ENCODE measurements at regions not wholly inside any gene's neighbourhood (a gene's known extent, or its start where the extent isn't known, plus 50 kb on each side); places are given as distances from the start of the nearest gene placed in this dataset.

DNA sequence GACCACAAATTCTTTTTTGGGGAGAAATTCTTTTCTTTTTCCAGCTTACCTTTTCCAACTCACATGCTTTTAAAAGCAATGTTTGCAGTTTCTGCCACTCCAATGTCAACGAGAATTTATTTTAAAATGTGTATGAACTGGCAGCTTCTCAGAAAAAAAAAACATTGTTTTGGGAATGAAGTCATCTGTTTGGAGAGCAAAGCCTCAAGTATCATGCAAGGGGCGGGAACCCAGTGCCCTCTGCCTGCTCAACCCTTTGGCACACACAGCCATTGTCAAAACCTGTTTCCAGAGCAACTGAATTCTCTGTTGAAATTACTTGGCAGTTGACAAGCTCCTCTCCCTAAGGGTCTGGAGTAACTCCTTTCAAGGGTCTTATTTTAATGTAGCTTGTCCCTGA is 128.5 kb downstream of the QPCT start:
- no peak for DNase-seq

DNA sequence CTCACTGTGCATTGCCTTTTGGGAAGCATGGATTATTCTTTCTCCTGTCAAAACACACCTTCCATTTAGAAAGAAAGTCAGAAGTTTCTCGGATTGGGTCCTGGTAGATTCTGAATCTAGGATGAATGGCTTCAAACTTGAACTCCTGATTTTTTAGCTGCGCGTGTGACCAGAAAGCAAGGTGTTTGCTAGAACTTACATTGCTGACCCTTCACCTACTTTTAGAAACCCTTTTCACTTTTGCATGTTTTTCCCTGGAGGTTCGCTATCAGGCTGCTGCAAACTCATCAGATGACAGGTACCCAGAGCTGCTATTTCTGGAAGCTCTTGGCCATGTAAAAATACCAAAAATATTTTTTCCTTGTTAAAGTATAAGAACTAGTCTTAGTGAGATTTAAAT is 132.0 kb downstream of the QPCT start:
- DNase-seq, result no peak

DNA sequence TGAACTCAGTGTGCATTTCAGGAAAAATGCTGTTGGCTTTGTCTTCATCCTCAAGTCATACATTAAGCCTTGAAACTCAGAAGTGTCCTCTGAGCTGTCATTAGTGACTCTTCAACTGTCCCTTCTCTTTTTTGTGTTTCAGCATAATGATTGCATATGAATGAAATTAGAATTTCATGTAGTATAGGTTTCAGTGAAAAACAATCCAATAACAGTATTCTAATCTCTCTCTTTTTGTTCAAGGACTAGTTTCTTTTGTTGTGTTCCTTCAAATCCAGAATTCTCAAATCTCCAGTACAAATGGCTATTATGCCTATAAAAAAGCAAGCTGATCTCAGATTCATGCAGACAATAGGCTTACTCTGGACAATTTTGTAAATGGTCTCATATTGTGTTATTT is 133.5 kb downstream of the QPCT start:
- no peak for DNase-seq

DNA sequence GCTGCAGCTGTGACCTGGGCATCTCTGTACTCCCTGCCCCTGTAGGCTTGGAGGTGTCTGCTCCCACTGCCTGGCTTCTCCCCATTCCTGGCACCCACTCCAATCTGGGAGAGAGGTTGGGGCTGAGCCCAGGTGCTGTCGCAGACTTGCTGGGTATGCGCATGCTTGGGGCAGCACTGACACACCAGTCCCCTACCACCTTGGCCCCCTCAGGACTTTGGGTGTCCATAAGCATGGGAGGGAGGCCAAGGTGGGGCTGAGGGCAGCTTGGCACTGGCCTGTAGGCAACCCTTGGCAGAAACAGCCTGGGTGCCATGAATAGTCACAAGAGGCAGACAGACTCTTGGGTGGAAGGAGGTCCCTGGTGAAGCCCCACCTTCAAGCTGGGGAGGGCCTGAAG is 136.8 kb downstream of the QPCT start:
- DNase-seq, result no peak

DNA sequence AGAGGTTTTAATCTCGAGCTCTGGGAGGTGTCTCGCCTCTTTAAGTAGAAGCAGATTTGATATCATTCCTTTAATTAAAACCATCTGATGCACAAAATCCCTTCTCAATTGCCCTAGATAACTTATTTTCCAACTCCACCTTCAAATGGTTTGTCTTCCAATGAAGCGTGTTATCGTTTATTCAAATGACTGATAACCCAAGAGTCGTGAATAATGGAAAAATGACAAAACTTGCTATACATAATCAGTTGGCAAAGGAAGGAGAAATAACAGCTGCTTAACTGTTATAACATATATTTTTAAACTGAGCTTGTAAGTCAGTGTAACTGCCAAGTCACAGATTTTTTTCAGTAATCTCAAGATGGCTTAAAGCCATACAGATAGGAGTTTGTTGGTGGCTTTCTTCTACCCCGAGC is 144.6 kb downstream of the QPCT start:
- DNase-seq, result no peak

DNA sequence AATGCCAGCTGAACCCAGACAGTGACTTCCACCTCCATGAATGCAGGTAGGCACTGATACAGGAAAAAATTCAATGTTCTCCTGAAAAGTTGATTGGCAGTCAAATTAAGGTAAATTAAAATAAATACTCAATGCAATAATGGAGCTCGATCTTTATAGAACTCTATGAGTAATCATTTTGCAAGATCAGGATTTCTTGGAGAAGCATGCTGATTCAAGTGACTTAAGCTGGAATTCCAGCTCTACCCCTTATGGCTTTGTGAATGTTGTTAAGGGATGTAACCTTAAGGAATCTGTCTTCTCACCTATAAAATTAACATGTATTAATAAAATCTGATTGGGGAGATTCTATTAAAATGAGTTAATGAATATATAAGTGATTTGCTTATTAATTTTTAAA is 145.1 kb downstream of the QPCT start:
- no peak for DNase-seq

DNA sequence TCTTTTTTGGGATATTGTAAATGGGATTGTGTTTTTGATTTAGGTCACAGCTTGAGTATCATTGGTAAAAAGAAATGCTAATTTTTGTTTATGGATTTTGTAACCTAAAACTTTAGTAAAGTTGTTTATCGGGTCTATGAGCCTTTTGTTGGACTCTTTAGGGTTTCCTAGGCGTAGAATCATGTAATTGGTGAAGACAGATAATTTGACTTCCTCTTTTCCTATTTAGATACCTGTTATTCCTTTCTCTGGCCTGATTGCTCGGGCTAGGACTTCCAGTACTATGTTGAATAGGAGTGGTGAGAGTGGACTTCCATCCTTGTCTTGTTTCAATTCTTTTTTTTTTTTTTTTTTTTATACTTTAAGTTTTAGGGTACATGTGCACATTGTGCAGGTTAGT is 149.0 kb downstream of the QPCT start:
- DNase-seq, result no peak

DNA sequence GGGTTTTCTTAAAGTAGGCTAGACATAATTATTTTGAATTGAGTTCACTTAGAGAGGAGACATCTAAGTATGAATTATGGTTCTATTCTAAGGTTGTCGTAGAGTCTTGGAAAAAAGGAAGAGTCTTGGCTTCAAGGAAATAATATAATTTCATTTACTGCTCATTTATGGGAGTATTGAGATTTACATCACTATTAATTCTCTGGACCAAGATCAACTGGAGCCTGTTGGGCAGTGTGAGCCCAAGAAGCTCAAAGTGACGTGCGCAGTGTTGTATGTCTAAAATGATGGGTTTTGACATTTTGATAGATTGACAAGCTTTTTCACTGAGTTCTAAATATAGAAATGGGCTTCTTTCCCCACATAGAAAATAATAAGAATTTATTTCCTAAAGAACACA is 154.7 kb downstream of the QPCT start:
- DNase-seq, result no peak

DNA sequence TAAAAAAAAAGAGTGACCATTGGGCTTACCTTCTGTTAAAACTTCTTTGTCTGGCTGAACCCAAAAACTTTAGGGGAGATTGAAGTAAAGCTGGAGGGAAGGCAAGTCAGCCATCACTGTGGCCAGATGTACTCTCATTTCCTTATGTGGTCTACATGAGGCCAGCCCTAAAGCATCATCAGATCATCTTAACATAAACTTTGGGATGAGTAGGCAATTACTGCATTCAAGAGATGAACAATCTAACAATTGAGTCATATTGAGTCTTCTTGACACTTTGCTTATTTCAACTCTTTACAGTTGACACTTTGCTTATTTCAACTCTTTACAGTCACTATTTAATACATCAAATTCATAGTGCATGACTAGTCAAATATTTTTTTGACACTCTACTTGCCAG is 155.6 kb downstream of the QPCT start:
- DNase-seq, result no peak

DNA sequence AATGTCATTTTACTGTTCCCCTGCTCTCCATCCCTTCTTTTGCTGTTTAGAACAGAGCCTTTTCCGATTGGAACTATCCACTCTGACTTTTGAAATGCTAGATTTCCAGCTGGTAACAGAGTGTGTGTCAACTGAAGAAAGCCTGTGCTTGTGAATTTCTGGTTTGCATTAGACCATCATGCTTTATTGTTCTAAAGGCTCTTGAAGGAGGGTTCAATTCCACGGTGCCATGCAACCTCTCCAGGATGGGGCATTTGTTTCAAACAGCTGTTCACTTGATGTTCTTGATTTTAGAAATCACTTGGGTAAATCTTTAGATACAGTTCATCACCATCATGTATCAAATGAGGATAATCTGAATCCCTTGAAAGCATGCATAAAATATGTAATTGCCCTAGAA is 156.7 kb downstream of the QPCT start:
- no peak for DNase-seq

DNA sequence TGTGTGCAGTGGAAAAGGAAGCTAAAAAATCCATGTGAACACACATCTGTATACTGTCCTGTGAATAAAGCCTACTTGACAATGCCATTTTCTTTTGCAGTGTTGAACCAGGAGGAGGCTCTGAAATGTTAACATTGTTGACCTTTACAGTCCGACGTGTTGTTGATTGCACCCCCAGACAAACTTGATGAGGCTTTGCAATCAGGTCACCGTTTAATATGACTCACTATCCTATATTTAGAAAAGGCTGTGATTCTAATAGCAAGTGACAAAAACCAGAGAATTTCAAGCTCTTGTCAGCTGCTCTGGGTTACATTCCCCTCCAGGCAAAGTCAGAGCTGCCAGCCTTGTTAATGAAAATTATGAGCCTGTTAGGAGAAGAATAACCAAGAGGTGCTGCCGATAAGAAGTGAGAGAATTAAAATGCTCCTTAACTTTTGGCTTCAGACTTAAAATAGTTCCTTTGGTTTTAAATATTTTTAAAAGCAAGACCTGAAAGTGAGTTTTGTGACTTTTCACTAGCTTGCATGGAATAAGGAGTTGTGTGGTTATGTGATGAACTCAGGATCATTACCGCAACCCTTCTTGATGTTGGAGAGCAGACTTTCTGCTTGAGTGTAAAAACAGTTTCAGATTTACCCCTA is 162.1 kb downstream of the QPCT start:
- no peak for DNase-seq

DNA sequence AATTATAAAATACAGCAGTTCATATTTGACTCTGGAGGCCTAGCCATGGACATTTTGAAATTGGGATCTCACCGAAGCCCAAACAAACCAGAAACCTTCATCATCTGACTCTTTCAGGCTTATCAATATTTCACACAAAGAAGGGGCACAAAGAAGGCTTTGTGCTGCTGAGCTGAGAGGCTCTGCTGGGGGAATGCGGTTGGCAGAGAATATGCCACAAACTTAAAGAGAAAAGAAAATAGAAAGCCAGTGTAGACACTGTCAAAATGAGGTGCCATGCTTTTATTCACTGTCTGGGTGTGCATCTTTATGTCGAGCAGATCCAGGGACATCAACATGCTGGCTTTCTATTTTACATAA is 162.6 kb downstream of the QPCT start:
- no peak for DNase-seq

DNA sequence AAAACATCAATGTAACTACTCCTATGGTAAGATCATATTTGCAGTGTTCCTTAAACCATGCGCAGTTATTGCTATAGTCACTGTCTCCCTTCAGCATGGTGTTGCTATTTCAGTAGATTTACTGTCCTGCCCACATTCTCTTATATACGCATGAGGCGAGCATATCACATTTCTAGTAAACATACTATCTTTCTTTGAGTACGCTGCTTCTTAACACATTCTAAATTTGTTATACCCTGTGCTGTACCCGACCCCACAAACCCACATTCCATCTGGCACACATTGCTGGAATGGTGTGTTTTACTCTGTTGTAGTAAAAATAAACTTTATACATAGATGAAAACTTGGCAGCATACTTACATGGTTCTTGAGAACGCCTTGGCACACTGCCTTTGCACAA is 163.3 kb downstream of the QPCT start:
- DNase-seq, result no peak

DNA sequence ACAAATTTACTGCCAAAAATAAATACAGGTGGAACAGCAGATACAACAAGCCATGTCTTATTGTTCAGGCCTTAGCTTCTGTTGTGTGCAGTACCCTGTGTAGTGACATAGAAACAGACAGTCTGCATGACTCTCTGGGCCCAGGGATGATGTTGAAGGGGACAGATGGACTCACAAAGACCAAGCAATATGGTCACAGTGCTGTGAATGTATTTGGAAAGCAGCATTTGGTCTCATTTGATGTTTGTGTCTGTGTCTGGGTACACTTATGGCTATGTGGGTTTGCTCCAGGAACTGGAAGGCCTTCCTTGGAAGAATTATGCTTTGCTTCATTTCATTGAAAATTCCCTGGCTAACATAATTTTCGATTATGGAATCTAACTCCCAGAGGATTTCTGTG is 158.5 kb downstream of the CDC42EP3 start:
- DNase-seq, result no peak

DNA sequence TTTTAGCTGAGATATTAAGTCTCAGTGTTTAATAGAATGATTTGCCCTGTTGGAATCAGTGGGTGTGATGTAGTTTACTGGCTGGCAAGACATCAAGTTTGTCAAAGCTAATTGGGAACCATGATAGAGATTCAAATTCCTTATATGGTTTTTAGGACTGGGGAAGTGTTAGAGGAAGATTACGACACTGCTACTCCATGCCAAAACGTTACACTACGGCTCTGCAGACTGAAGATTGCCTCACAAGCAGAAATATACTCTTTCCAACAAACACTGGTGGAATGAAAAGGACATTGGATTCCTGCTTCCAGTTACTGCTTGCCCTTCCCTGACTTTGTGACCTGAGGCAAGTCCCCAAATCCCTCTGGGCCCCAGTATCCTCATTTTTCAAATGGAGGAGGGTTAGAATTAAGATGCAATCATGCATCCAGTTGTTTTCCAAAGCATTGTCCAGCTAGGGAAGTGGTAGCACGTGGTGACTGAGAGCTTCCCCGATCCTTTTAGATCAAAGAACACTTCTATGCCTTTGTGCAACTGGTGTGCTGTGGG is 147.6 kb downstream of the CDC42EP3 start:
- DNase-seq, result no peak

DNA sequence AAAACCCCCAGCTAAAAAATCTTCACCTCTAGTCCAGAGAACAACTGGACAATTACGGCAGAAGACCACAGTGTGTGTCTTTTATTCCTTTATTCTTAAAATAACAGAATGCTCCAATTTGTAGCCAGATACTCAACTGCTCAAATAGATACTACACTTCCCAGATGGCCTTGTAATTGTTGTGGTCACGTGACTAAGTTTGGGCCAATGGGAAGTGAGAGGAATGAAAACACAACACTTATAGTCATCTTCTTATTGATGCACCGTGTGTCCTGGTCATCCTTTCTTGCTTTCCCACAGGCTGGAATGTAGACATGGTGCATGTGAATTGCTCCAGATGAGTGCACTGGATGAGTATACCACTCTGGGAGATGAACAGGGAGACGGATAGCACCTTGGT is 145.1 kb downstream of the CDC42EP3 start:
- DNase-seq, result no peak

DNA sequence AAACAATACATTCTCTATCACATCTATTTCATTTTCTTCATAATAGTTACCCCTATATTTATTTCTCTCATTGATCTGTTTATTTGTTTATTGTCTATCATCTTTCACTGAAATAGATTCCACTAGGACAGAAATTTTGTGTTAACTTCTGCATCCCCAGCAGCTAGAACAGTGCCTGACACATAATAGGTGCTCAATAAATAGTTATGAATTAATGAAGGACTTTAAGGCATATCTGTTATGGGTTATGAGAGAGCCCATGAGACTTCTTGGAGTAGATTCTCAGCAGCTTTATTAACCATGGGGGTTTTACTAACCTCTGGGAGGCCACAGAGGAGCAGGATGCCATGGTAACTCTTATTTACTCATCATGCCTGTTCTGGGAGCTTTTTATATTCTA is 144.6 kb downstream of the CDC42EP3 start:
- DNase-seq, result no peak

DNA sequence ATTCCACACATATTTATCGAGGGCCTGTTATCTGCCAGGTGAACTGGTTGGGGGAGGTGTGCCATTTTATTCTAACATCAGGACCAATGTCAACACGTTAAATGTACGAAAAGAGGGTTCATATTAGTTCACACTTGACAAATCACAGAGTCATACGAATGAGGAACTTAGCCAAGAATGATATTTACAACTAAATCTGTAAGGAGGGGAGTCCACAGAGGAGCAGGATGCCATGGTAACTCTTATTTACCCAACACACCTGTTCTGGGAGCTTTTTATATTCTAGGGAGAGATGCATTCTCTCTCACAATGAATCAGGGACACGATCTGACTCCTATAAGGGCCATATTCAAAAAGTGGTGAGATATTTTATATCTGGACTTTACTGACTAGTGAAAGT is 144.1 kb downstream of the CDC42EP3 start:
- DNase-seq, result no peak

DNA sequence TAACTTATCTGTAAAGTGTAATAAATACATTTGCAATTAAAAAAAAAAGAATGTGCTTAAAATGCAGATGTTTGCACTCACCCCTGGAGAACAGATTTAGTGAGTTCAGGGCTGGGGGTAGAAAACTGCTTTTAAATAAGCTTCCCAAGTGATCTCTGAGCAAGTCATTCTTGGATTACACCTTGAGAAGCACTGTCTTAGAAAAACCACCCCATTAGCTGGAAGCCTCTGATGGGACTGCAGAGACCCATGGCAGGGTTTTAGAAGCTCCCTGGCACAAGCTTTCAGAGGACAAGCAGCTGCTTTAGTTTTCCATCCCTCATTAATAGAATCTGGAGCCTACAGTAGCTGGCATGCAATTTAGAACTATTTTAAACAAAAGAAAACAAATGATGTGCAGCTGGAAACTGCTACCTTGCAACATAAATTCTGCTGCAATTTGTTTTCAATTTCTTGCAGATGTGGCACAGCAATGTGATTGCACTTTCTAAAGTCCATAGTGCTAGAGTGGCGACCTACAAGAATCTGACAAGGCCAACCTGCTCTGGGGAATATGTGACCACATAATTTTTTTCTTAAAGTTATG is 141.5 kb downstream of the CDC42EP3 start:
- no peak for DNase-seq

DNA sequence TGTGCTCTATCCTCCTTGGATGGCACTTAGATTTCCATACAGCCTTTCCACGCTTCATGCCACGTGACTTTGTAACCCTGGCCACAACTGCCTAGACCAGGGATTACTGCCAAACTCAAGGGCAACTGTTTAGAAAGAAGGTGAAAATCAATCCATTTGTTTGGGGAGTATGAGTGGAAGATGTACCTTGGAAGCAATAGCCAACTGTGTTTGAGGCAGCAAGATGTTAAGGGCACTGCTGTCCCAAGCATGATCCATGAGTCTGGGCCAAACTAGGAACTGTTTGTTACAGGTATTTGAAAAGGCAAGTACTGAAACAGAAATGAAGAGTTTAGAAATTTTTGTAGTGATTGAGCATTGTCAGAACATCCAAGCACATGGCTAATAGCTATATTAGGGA is 138.9 kb downstream of the CDC42EP3 start:
- DNase-seq, result no peak

DNA sequence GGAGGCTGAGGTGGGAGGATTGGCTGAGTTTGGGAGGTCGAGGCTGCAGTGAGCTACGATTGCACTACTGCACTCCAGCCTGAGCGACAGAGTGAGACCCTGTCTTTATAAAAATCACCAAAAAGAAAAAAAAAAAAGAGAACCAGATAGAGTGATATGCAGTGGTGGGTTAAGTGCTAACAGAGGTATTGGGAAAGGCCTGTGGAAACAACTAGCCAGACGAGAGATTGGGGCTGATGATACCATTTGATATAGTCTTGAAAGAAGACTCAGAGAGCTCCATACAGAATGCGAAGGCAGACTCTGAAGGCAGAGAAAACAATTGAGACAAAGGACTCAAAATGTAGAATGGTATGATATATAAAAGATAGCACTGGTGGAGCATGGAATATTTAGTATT is 134.1 kb downstream of the CDC42EP3 start:
- DNase-seq, result no peak

DNA sequence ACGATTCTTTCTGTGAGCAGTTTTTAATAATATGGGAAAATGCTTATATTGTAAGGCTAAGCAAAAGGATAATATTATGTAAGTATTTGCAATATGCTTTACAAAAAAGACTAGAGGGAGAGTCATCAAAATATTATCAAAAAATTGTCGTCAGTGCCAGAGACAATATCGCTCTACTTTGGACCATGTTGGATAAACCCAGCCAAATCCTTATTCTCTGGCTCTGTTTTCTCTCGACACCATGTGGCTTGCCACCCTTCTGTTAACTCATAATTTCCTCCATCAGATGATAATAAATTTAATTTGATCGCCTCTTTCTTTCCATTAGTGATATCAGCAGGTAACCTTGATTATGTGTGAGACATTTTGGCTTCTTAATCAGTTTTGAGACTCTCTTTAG is 129.9 kb downstream of the CDC42EP3 start:
- no peak for DNase-seq

DNA sequence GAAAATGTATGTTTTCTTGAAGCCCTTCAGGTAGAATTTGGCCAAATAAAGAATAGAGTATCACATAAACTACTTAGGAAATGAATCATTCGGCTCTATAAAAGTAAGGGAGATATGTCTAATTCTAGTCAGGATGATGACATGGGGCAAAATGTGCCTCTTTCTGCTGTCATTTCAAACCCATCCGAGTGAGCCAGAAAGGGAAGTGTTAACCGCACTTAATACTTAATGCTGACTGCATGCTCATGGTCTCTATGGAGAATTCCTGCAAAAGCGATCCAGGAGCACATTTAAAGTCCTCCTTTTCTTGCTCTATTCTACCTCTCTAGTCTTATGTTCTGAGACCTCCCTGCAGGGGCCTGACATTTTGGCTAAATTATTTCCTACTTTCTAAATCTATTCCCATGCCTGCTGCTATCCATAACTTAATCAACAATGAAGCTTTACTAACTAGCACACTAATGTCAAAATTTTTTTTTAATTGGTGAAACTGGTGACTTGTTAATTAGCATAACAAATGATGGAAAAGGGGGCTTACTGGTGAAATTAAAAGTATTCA is 127.4 kb downstream of the CDC42EP3 start:
- no peak for DNase-seq

DNA sequence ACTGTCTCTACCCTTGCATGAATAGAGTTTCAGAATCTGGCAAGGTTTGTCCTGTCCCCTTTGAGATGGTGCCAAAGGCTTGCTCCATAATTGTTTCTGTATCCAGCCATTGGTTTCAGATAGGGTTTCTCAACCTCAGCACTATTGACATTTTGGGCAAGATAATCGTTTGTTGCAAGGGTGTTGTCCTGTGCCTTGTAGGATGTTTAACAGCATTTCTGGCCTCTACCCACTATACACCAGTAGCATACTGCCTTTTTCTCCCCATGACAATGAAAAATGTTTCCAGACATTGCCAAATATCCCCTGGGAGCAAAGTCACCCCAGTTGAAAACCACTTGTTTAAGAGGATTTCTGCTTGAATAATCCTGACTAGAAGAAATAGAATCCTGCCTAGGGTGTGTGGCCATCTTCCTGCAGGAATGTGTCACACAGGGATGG is 126.8 kb downstream of the CDC42EP3 start:
- DNase-seq, result no peak

DNA sequence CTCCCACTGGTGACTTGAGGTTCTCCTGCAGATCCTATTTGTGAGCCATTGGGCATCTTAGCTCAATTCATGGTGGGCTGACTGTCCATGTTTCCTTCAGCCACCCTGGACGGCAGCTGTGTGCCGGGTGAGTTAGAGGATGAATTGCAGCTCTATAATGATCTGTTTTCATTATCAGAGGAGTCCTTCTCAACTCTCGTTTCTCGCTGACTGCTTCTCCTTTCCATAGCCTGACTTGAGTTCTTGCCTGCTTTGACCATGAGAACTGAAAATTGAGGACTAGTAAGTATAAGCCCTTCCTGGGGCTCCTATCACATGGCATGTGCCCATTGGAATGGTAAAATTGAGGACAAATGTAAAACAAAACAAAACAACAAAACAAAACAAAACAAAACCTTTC is 121.8 kb downstream of the CDC42EP3 start:
- DNase-seq, result no peak

Data from activated CD8-positive, alpha-beta memory T cell treated with anti-CD3 and anti-CD28 coated beads for 24 hours (primary cell).